ENCODE measurements at regions not wholly inside any gene's neighbourhood (a gene's known extent, or its start where the extent isn't known, plus 50 kb on each side); places are given as distances from the start of the nearest gene placed in this dataset.
"Not testable (repeated sequence)": the region's sequence is repeated elsewhere in the genome, so short reads cannot be mapped to it uniquely, and the experiment has no call there.

- Histone ChIP-seq H3K27me3 (ENCODE audit: control insufficient read depth in 1 of 2, insufficient read depth in 2 of 2, low read length in 2 of 2) (no peaks in the 10 kb centered on the region), H3K4me1 (ENCODE audit: insufficient read depth, low read length) (no peaks in the 10 kb centered on the region), H3K36me3 (ENCODE audit: insufficient read depth, low read length) (no peaks in the 10 kb centered on the region), H3K9me3 (ENCODE audit: control insufficient read depth in 1 of 2, insufficient read depth in 1 of 2, low read length in 2 of 2) (no peaks in the 10 kb centered on the region), H3K27ac (ENCODE audit: low read depth in 1 of 2, low read length in 2 of 2) (no peak overlapping the region), H3K4me3 (ENCODE audit: low read length) (no peak overlapping the region)
- CTCF ChIA-PET = no interaction called here
- intact Hi-C loops (cut with DNase I, micrococcal nuclease) = no loop called here
- ATAC-seq (ENCODE audit: poor library complexity) (no peak), DNase-seq (no peak)
- TF ChIP-seq, protein P1, sequence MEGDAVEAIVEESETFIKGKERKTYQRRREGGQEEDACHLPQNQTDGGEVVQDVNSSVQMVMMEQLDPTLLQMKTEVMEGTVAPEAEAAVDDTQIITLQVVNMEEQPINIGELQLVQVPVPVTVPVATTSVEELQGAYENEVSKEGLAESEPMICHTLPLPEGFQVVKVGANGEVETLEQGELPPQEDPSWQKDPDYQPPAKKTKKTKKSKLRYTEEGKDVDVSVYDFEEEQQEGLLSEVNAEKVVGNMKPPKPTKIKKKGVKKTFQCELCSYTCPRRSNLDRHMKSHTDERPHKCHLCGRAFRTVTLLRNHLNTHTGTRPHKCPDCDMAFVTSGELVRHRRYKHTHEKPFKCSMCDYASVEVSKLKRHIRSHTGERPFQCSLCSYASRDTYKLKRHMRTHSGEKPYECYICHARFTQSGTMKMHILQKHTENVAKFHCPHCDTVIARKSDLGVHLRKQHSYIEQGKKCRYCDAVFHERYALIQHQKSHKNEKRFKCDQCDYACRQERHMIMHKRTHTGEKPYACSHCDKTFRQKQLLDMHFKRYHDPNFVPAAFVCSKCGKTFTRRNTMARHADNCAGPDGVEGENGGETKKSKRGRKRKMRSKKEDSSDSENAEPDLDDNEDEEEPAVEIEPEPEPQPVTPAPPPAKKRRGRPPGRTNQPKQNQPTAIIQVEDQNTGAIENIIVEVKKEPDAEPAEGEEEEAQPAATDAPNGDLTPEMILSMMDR (IDR thresholded peaks at IDR 0.05) = no peak
- POLR2A ChIA-PET = no interaction called here
- Mint-ChIP-seq H3K36me3 (ENCODE audit: low read depth) (no peaks in the 10 kb centered on the region), H3K4me3 (no peak overlapping the region), H3K27me3 (peaks cover 37% of the 10 kb centered on the region), H3K4me1 (ENCODE audit: low read depth) (no peaks in the 10 kb centered on the region), H3K9me3 (peaks cover 3% of the 10 kb centered on the region), H3K27ac (no peak overlapping the region)
These were observed 117.0 kb downstream of the PCSK1 start for GRCh38 chr5:96316017-96316416.

GRCh38 chr5:96315431-96315830, 117.6 kb downstream of the PCSK1 start:
- Mint-ChIP-seq H3K4me3 (no peak overlapping the region), H3K27me3 (peaks cover 42% of the 10 kb centered on the region), H3K4me1 (ENCODE audit: low read depth) (no peaks in the 10 kb centered on the region), H3K36me3 (ENCODE audit: low read depth) (no peaks in the 10 kb centered on the region), H3K27ac (no peak overlapping the region), H3K9me3 (peaks cover 5% of the 10 kb centered on the region)
- Histone ChIP-seq H3K9me3 (ENCODE audit: control insufficient read depth in 1 of 2, insufficient read depth in 1 of 2, low read length in 2 of 2) (peaks cover 0 to 5% of the 10 kb centered on the region in 2 experiments), H3K27ac (ENCODE audit: low read depth in 1 of 2, low read length in 2 of 2) (no peak overlapping the region), H3K36me3 (ENCODE audit: insufficient read depth, low read length) (no peaks in the 10 kb centered on the region), H3K27me3 (ENCODE audit: control insufficient read depth in 1 of 2, insufficient read depth in 2 of 2, low read length in 2 of 2) (no peaks in the 10 kb centered on the region), H3K4me1 (ENCODE audit: insufficient read depth, low read length) (no peaks in the 10 kb centered on the region), H3K4me3 (ENCODE audit: low read length) (no peak overlapping the region)
- CTCF ChIA-PET = no interaction called here
- DNase-seq (no peak), ATAC-seq (ENCODE audit: poor library complexity) (no peak)
- TF ChIP-seq, protein P1 (IDR thresholded peaks at IDR 0.05) = no peak
- POLR2A ChIA-PET = no interaction called here
- intact Hi-C loops (cut with DNase I, micrococcal nuclease) = no loop called here

DNA sequence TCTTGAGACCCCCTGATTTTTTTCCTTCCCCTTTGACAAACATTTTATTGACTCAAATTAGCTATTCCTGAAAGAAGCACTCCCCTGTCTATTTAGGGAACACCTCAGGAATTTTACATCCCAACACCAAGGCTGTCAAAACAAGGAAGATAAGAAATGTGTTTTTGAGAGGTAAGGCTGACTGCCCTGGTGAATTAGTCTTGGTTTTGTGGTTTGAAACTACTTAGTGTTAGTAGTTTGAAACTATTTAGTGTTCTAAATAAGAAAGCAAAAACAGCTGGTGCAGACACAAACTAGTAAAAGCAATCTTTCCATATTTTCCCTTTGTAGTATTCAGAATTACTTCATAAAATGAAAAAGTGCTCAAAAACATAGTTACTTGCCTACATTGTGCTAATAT, 120.7 kb downstream of the PCSK1 start:
- TF ChIP-seq, protein P1 (IDR thresholded peaks at IDR 0.05) = no peak
- POLR2A ChIA-PET = no interaction called here
- H3K4me1 Mint-ChIP-seq (ENCODE audit: low read depth) = no peaks in the 10 kb centered on the region
- intact Hi-C loops (cut with DNase I, micrococcal nuclease) = no loop called here
- H3K4me1 ChIP-seq (ENCODE audit: insufficient read depth, low read length) = no peaks in the 10 kb centered on the region
- no peaks in the 10 kb centered on the region for H3K36me3 Mint-ChIP-seq (ENCODE audit: low read depth)
- H3K27me3 Mint-ChIP-seq = peaks cover 48% of the 10 kb centered on the region
- no peak overlapping the region for H3K27ac ChIP-seq (ENCODE audit: low read depth in 1 of 2, low read length in 2 of 2)
- CTCF ChIA-PET = no interaction called here
- H3K9me3 Mint-ChIP-seq = peaks cover 5% of the 10 kb centered on the region
- ATAC-seq (ENCODE audit: poor library complexity) (no peak), DNase-seq (no peak)
- peaks cover 5% of the 10 kb centered on the region in 2 experiments for H3K9me3 ChIP-seq (ENCODE audit: control insufficient read depth in 1 of 2, insufficient read depth in 1 of 2, low read length in 2 of 2)
- H3K27me3 ChIP-seq (ENCODE audit: control insufficient read depth in 1 of 2, insufficient read depth in 2 of 2, low read length in 2 of 2) = peaks cover 0 to 6% of the 10 kb centered on the region in 2 experiments
- no peak overlapping the region for H3K4me3 Mint-ChIP-seq
- no peak overlapping the region for H3K4me3 ChIP-seq (ENCODE audit: low read length)
- H3K27ac Mint-ChIP-seq = no peak overlapping the region
- H3K36me3 ChIP-seq (ENCODE audit: insufficient read depth, low read length) = no peaks in the 10 kb centered on the region

- Mint-ChIP-seq H3K27me3 (peaks cover 16% of the 10 kb centered on the region), H3K9me3 (peaks cover 16% of the 10 kb centered on the region)
- POLR2A ChIA-PET; H3K27me3 ChIP-seq (ENCODE audit: control insufficient read depth in 1 of 2, insufficient read depth in 2 of 2, low read length in 2 of 2); H3K4me1 ChIP-seq (ENCODE audit: insufficient read depth, low read length); DNase-seq; H3K36me3 ChIP-seq (ENCODE audit: insufficient read depth, low read length); H3K9me3 ChIP-seq (ENCODE audit: control insufficient read depth in 1 of 2, insufficient read depth in 1 of 2, low read length in 2 of 2); H3K27ac Mint-ChIP-seq; H3K27ac ChIP-seq (ENCODE audit: low read depth in 1 of 2, low read length in 2 of 2); H3K4me1 Mint-ChIP-seq (ENCODE audit: low read depth); intact Hi-C loops (cut with DNase I, micrococcal nuclease); ATAC-seq (ENCODE audit: poor library complexity); H3K36me3 Mint-ChIP-seq (ENCODE audit: low read depth); H3K4me3 Mint-ChIP-seq; CTCF ChIA-PET; H3K4me3 ChIP-seq (ENCODE audit: low read length): not testable (repeated sequence)
These were observed 126.0 kb downstream of the PCSK1 start for GRCh38 chr5:96307047-96307446.

Measured in CD4-positive, alpha-beta T cell (primary cell).